ENCODE measurements at regions not wholly inside any gene's neighbourhood (a gene's known extent, or its start where the extent isn't known, plus 50 kb on each side); places are given as distances from the start of the nearest gene placed in this dataset.

DNA sequence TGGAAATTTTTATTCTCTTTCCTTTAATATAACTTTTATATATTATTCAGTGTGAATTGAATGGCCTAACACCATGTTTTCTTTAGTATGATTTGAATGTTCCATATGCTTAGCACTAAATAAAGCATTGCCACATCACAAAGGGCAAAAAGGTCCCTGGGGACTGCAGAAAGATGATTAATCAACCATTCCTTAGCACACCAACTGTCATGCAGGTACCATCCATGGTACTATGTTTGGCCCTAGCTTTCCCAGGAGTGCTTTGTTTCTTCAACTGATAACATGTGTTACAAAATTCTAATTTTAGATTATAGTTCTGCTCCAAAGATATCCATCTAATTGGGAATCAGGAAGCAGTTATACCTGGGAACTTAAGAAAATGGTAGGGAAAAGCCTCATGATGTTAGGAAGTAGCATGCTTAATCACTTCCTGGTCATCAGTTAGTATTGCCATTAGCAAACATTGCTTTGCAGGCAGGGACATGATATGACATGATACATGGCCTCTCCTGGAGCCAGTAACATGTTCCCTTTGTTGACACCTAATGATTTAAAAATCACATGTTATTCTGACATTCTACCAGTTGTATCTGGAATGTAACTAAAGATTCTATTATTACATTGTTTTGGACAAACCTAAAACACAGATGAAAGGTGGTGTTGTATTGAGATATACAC is 712.6 kb upstream of the GBE1 start:
- TF ChIP-seq CTCF (conservative IDR thresholded peaks at IDR 0.05) (no peak), ZFX (IDR thresholded peaks at IDR 0.05) (no peak)
